T-cell (primary cell): ENCODE measurements at regions not wholly inside any gene's neighbourhood (a gene's known extent, or its start where the extent isn't known, plus 50 kb on each side); places are given as distances from the start of the nearest gene placed in this dataset.

Experiments
- ATAC-seq, 4 experiments: fragments of 200-7000 bp in 3 of 4; fragments of 150-1000 bp in 1 of 4; cut with Tn5 transposase; replicated peaks in 1 of 4; 1 replicate in 3 of 4; 2 replicates in 1 of 4; pipeline ENCODE4 v1.10.0; 2021; ENCODE audit warnings: moderate library complexity in 3 of 4, mild to moderate bottlenecking in 2 of 4, moderate number of reproducible peaks in 1 of 4
- CTCF ChIA-PET, 2 donors: fragments of 300-600 bp; sonication (Branson Sonifier 250); formaldehyde crosslinking; loops; one replicate each; lab custom pipeline; 2022; ENCODE audit warnings: antibody characterized with exemption in 2 of 2; lab: Charles Lee
- POLR2A ChIA-PET, 2 donors: fragments of 300-600 bp; sonication (Branson Sonifier 250); formaldehyde crosslinking; loops; one replicate each; lab custom pipeline; 2022; ENCODE audit warnings: antibody characterized with exemption in 2 of 2; lab: Charles Lee
- DNase-seq, 35 experiments: peaks; one replicate each; pipeline versions ENCODE4 v3.0.0 to v3.0.0-alpha.2; 2013 to 2023
- H3K27ac ChIP-seq: one replicate; pipeline ENCODE4 v1.5.1; 2013; ENCODE audit warnings: low read length
- H3K27me3 ChIP-seq, 2 experiments: replicated peaks in 1 of 2; 1 replicate in 1 of 2; 2 replicates in 1 of 2; pipeline versions ENCODE4 v1.6.1 to v1.7.0; 2013; ENCODE audit warnings: low read length in 1 of 2, mixed read lengths in 1 of 2; ENCODE audit not compliant: control insufficient read depth in 2 of 2, insufficient read depth in 2 of 2; ENCODE audit errors: extremely low read depth in 1 of 2
- H3K36me3 ChIP-seq, 2 donors: 1 replicate in 1 of 2; 2 replicates in 1 of 2; pipeline versions ENCODE4 v1.6.1 to v1.7.0; 2013; ENCODE audit warnings: low read length in 1 of 2; ENCODE audit not compliant: control insufficient read depth in 2 of 2, insufficient read depth in 1 of 2; ENCODE audit errors: extremely low read depth in 1 of 2
- H3K4me1 ChIP-seq, 2 experiments: 1 replicate in 1 of 2; 2 replicates in 1 of 2; pipeline versions ENCODE4 v1.6.1 to v1.7.0; 2013; ENCODE audit warnings: low read length in 2 of 2, mixed read lengths in 1 of 2; ENCODE audit not compliant: insufficient read depth in 2 of 2, control insufficient read depth in 1 of 2; ENCODE audit errors: extremely low read depth in 1 of 2
- H3K4me3 ChIP-seq, 2 donors: 1 replicate in 1 of 2; 2 replicates in 1 of 2; pipeline versions ENCODE4 v1.5.1 to v1.7.0; 2013; ENCODE audit warnings: mild to moderate bottlenecking in 2 of 2, low read length in 1 of 2, moderate library complexity in 1 of 2; ENCODE audit not compliant: control insufficient read depth in 1 of 2; ENCODE audit errors: extremely low read depth in 1 of 2
- H3K9me3 ChIP-seq: 2 replicates; pipeline ENCODE4 v1.7.0; 2013
- H3K27ac Mint-ChIP-seq, 2 donors: one replicate each; pipeline ENCODE4 v1.8.0; 2020 to 2021; ENCODE audit warnings: mild to moderate bottlenecking in 2 of 2, mixed read lengths in 2 of 2
- H3K27me3 Mint-ChIP-seq, 2 donors: one replicate each; pipeline ENCODE4 v1.8.0; 2021 to 2022; ENCODE audit warnings: mixed read lengths in 2 of 2
- H3K36me3 Mint-ChIP-seq: one replicate; pipeline ENCODE4 v1.8.0; 2021; ENCODE audit warnings: mixed read lengths
- H3K4me1 Mint-ChIP-seq, 3 donors: one replicate each; pipeline ENCODE4 v1.8.0; 2020 to 2022; ENCODE audit warnings: mixed read lengths in 3 of 3, mild to moderate bottlenecking in 1 of 3
- H3K4me3 Mint-ChIP-seq, 3 donors: one replicate each; pipeline ENCODE4 v1.8.0; 2020 to 2022; ENCODE audit warnings: mild to moderate bottlenecking in 3 of 3, mixed read lengths in 3 of 3, moderate library complexity in 3 of 3
- H3K9me3 Mint-ChIP-seq, 3 donors: one replicate each; pipeline ENCODE4 v1.8.0; 2020 to 2022; ENCODE audit warnings: mixed read lengths in 3 of 3
- WGBS: methylation state at CpG from one replicate; pipeline ENCODE4 v1.1.5; 2013; ENCODE audit warnings: missing lambda C conversion rate; ENCODE audit not compliant: insufficient coverage; 5-methylcytosine and 5-hydroxymethylcytosine counted together

GRCh38 chr4:123936621-123937043, 540.0 kb downstream of the SPRY1 start:
- POLR2A ChIA-PET, result no interaction called here

GRCh38 chr4:123937581-123937980, 541.0 kb downstream of the SPRY1 start:
- H3K36me3 Mint-ChIP-seq, result no peaks in the 10 kb centered on the region
- no peaks in the 10 kb centered on the region for H3K4me1 ChIP-seq
- DNase-seq (no peak), ATAC-seq (no peak)
- H3K9me3 Mint-ChIP-seq, result peaks cover 0 to 4% (median 3%) of the 10 kb centered on the region in 3 donors
- ChIA-PET CTCF (no interaction called here), POLR2A (no interaction called here)
- H3K4me3 Mint-ChIP-seq, result no peak overlapping the region
- H3K36me3 ChIP-seq, result no peaks in the 10 kb centered on the region
- H3K27ac Mint-ChIP-seq, result no peak overlapping the region
- no peak overlapping the region for H3K27ac ChIP-seq
- H3K27me3 Mint-ChIP-seq, result peaks cover 0 to 4% of the 10 kb centered on the region in 2 donors
- no peak overlapping the region for H3K4me3 ChIP-seq
- H3K9me3 ChIP-seq, result no peaks in the 10 kb centered on the region
- 86% methylated on average over 4 of the region's 4 CpGs for WGBS
- H3K27me3 ChIP-seq, result no peaks in the 10 kb centered on the region
- H3K4me1 Mint-ChIP-seq, result no peaks in the 10 kb centered on the region

More at GRCh38 chr4:123936621-123937043, 540.0 kb downstream of the SPRY1 start:
- Histone ChIP-seq H3K4me1 (no peaks in the 10 kb centered on the region), H3K27me3 (no peaks in the 10 kb centered on the region), H3K27ac (no peak overlapping the region), H3K9me3 (no peaks in the 10 kb centered on the region), H3K36me3 (no peaks in the 10 kb centered on the region), H3K4me3 (no peak overlapping the region)
- CTCF ChIA-PET, result no interaction called here
- no peak for DNase-seq
- H3K4me3 Mint-ChIP-seq, result no peak overlapping the region
- H3K27me3 Mint-ChIP-seq, result peaks cover 0 to 4% of the 10 kb centered on the region in 2 donors
- no peak overlapping the region for H3K27ac Mint-ChIP-seq
- WGBS, result no CpG with 5 or more reads among the region's 2 CpGs
- H3K9me3 Mint-ChIP-seq, result peaks cover 0 to 4% (median 3%) of the 10 kb centered on the region in 3 donors
- ATAC-seq, result no peak
- no peaks in the 10 kb centered on the region for H3K36me3 Mint-ChIP-seq
- H3K4me1 Mint-ChIP-seq, result no peaks in the 10 kb centered on the region

- Mint-ChIP-seq H3K4me3 (no peak overlapping the region), H3K36me3 (no peaks in the 10 kb centered on the region), H3K9me3 (peaks cover 0 to 4% (median 3%) of the 10 kb centered on the region in 3 donors), H3K27ac (no peak overlapping the region), H3K27me3 (peaks cover 0 to 4% of the 10 kb centered on the region in 2 donors), H3K4me1 (no peaks in the 10 kb centered on the region)
- CTCF ChIA-PET, result no interaction called here
- no peak overlapping the region for H3K4me3 ChIP-seq
- H3K27me3 ChIP-seq, result no peaks in the 10 kb centered on the region
- POLR2A ChIA-PET, result interaction anchor here in 1 of 2 donors (0.7 kb wide), 1 partner anchor 1193 kb away, joined by 4 read pairs; no protein-coding TSS in a partner anchor
- H3K27ac ChIP-seq, result no peak overlapping the region
- ATAC-seq (no peak), DNase-seq (no peak)
- no peaks in the 10 kb centered on the region for H3K9me3 ChIP-seq
- H3K36me3 ChIP-seq, result no peaks in the 10 kb centered on the region
- no peaks in the 10 kb centered on the region for H3K4me1 ChIP-seq
- WGBS, result no CpG with 5 or more reads among the region's 1 CpG
These were observed 543.0 kb downstream of the SPRY1 start for GRCh38 chr4:123939621-123940020.

- H3K27ac ChIP-seq, result no peak overlapping the region
- H3K4me3 ChIP-seq, result no peak overlapping the region
- Mint-ChIP-seq H3K27ac (no peak overlapping the region), H3K9me3 (peaks cover 0 to 3% (median 0%) of the 10 kb centered on the region in 3 donors), H3K4me3 (no peak overlapping the region), H3K27me3 (peaks cover 0 to 4% of the 10 kb centered on the region in 2 donors), H3K4me1 (no peaks in the 10 kb centered on the region), H3K36me3 (no peaks in the 10 kb centered on the region)
- CTCF ChIA-PET, result no interaction called here
- no peak for ATAC-seq
- no peaks in the 10 kb centered on the region for H3K27me3 ChIP-seq
- no peaks in the 10 kb centered on the region for H3K36me3 ChIP-seq
- H3K4me1 ChIP-seq, result no peaks in the 10 kb centered on the region
- POLR2A ChIA-PET, result interaction anchor here in 1 of 2 donors (0.7 kb wide), 1 partner anchor 1177 kb away, joined by 3 read pairs; no protein-coding TSS in a partner anchor
- no peaks in the 10 kb centered on the region for H3K9me3 ChIP-seq
- DNase-seq, result no peak
- WGBS, result no CpG with 5 or more reads among the region's 2 CpGs
These were observed 544.0 kb downstream of the SPRY1 start for GRCh38 chr4:123940604-123941003.

GRCh38 chr4:123941306-123941705, 544.7 kb downstream of the SPRY1 start:
- H3K27ac Mint-ChIP-seq, result no peak overlapping the region

GRCh38 chr4:123943976-123944375, 547.4 kb downstream of the SPRY1 start:
- H3K27ac Mint-ChIP-seq, result no peak overlapping the region
- no peaks in the 10 kb centered on the region for H3K4me1 Mint-ChIP-seq
- ChIA-PET CTCF (no interaction called here), POLR2A (no interaction called here)
- no peaks in the 10 kb centered on the region for H3K36me3 ChIP-seq
- DNase-seq (no peak), ATAC-seq (no peak)
- no peak overlapping the region for H3K4me3 Mint-ChIP-seq
- no peaks in the 10 kb centered on the region for H3K4me1 ChIP-seq
- no peak overlapping the region for H3K4me3 ChIP-seq
- no peaks in the 10 kb centered on the region for H3K27me3 Mint-ChIP-seq
- WGBS, result no CpG with 5 or more reads among the region's 1 CpG
- H3K27me3 ChIP-seq, result no peaks in the 10 kb centered on the region
- no peak overlapping the region for H3K27ac ChIP-seq
- peaks cover 0 to 3% (median 0%) of the 10 kb centered on the region in 3 donors for H3K9me3 Mint-ChIP-seq
- no peaks in the 10 kb centered on the region for H3K36me3 Mint-ChIP-seq
- no peaks in the 10 kb centered on the region for H3K9me3 ChIP-seq

More at GRCh38 chr4:123941306-123941705, 544.7 kb downstream of the SPRY1 start:
- CTCF ChIA-PET, result no interaction called here
- Mint-ChIP-seq H3K4me3 (no peak overlapping the region), H3K4me1 (no peaks in the 10 kb centered on the region), H3K27me3 (peaks cover 0 to 4% of the 10 kb centered on the region in 2 donors), H3K9me3 (peaks cover 0 to 3% (median 0%) of the 10 kb centered on the region in 3 donors), H3K36me3 (no peaks in the 10 kb centered on the region)
- Histone ChIP-seq H3K27me3 (no peaks in the 10 kb centered on the region), H3K36me3 (no peaks in the 10 kb centered on the region), H3K9me3 (no peaks in the 10 kb centered on the region), H3K27ac (no peak overlapping the region), H3K4me1 (no peaks in the 10 kb centered on the region), H3K4me3 (no peak overlapping the region)
- POLR2A ChIA-PET, result no interaction called here
- ATAC-seq, result no peak
- no CpG with 5 or more reads among the region's 1 CpG for WGBS
- no peak for DNase-seq

GRCh38 chr4:123945301-123945700, 548.7 kb downstream of the SPRY1 start:
- no peak overlapping the region for H3K4me3 ChIP-seq

More at GRCh38 chr4:123945301-123945700, 548.7 kb downstream of the SPRY1 start:
- ATAC-seq (no peak), DNase-seq (no peak)
- Histone ChIP-seq H3K27ac (no peak overlapping the region), H3K36me3 (no peaks in the 10 kb centered on the region), H3K4me1 (no peaks in the 10 kb centered on the region), H3K9me3 (no peaks in the 10 kb centered on the region), H3K27me3 (no peaks in the 10 kb centered on the region)
- Mint-ChIP-seq H3K4me3 (no peak overlapping the region), H3K27ac (no peak overlapping the region), H3K27me3 (no peaks in the 10 kb centered on the region), H3K36me3 (no peaks in the 10 kb centered on the region), H3K4me1 (no peaks in the 10 kb centered on the region), H3K9me3 (peaks cover 0 to 2% (median 0%) of the 10 kb centered on the region in 3 donors)
- POLR2A ChIA-PET, result no interaction called here
- CTCF ChIA-PET, result no interaction called here
- WGBS, result 75% methylated on average over 2 of the region's 7 CpGs
